ENCODE measurements at regions not wholly inside any gene's neighbourhood (a gene's known extent, or its start where the extent isn't known, plus 50 kb on each side); places are given as distances from the start of the nearest gene placed in this dataset.

- H3K4me1 Mint-ChIP-seq (ENCODE audit: low read depth) = no peaks in the 10 kb centered on the region
- H3K36me3 Mint-ChIP-seq (ENCODE audit: low read depth) = no peaks in the 10 kb centered on the region
- no peak for DNase-seq
- H3K27ac Mint-ChIP-seq = no peak overlapping the region
- H3K4me3 Mint-ChIP-seq = no peak overlapping the region
- H3K27me3 Mint-ChIP-seq (ENCODE audit: insufficient read depth) = peaks cover 31% of the 10 kb centered on the region
- TF ChIP-seq CTCF (IDR thresholded peaks at IDR 0.05) = no peak
- H3K9me3 Mint-ChIP-seq = no peaks in the 10 kb centered on the region
These were observed 95.6 kb downstream of the DDX1 start for GRCh38 chr2:15687243-15687642.

GRCh38 chr2:15687720-15688119, 96.1 kb downstream of the DDX1 start:
- Mint-ChIP-seq H3K36me3 (ENCODE audit: low read depth) (no peaks in the 10 kb centered on the region), H3K27me3 (ENCODE audit: insufficient read depth) (peaks cover 31% of the 10 kb centered on the region), H3K4me1 (ENCODE audit: low read depth) (no peaks in the 10 kb centered on the region), H3K9me3 (no peaks in the 10 kb centered on the region), H3K27ac (no peak overlapping the region), H3K4me3 (no peak overlapping the region)
- no peak for TF ChIP-seq CTCF (IDR thresholded peaks at IDR 0.05)
- DNase-seq = no peak

GRCh38 chr2:15688924-15689568, 97.4 kb downstream of the DDX1 start:
- H3K27me3 Mint-ChIP-seq (ENCODE audit: insufficient read depth) = peaks cover 31% of the 10 kb centered on the region
- no peaks in the 10 kb centered on the region for H3K9me3 Mint-ChIP-seq
- DNase-seq = no peak
- no peaks in the 10 kb centered on the region for H3K4me1 Mint-ChIP-seq (ENCODE audit: low read depth)
- no peak for TF ChIP-seq CTCF (IDR thresholded peaks at IDR 0.05)
- no peak overlapping the region for H3K4me3 Mint-ChIP-seq
- H3K27ac Mint-ChIP-seq = no peak overlapping the region
- H3K36me3 Mint-ChIP-seq (ENCODE audit: low read depth) = no peaks in the 10 kb centered on the region

GRCh38 chr2:15689654-15690053, 98.0 kb downstream of the DDX1 start:
- H3K4me3 Mint-ChIP-seq = no peak overlapping the region
- H3K4me1 Mint-ChIP-seq (ENCODE audit: low read depth) = no peaks in the 10 kb centered on the region
- peaks cover 33% of the 10 kb centered on the region for H3K27me3 Mint-ChIP-seq (ENCODE audit: insufficient read depth)
- DNase-seq = no peak
- H3K9me3 Mint-ChIP-seq = no peaks in the 10 kb centered on the region
- no peak overlapping the region for H3K27ac Mint-ChIP-seq
- no peak for TF ChIP-seq CTCF (IDR thresholded peaks at IDR 0.05)
- no peaks in the 10 kb centered on the region for H3K36me3 Mint-ChIP-seq (ENCODE audit: low read depth)

GRCh38 chr2:15691586-15692310, 100.1 kb downstream of the DDX1 start:
- peaks cover 4% of the 10 kb centered on the region; the same call in 1 of the 2 replicates for H3K9me3 Mint-ChIP-seq
- no peak overlapping the region for H3K4me3 Mint-ChIP-seq
- no peak for DNase-seq
- TF ChIP-seq CTCF (IDR thresholded peaks at IDR 0.05) = no peak
- H3K36me3 Mint-ChIP-seq (ENCODE audit: low read depth) = no peaks in the 10 kb centered on the region
- no peak overlapping the region for H3K27ac Mint-ChIP-seq
- H3K27me3 Mint-ChIP-seq (ENCODE audit: insufficient read depth) = peaks cover 21% of the 10 kb centered on the region
- H3K4me1 Mint-ChIP-seq (ENCODE audit: low read depth) = no peaks in the 10 kb centered on the region
